AG04450 (cell line): ENCODE measurements at regions not wholly inside any gene's neighbourhood (a gene's known extent, or its start where the extent isn't known, plus 50 kb on each side); places are given as distances from the start of the nearest gene placed in this dataset.

Experiments used
- CTCF ChIA-PET: fragments of 300-600, 350-600 bp; formaldehyde crosslinking; extraction: SDS; loops from one replicate; lab custom pipeline; 2022; ENCODE audit warnings: antibody characterized with exemption, inconsistent platforms; lab: Charles Lee
- POLR2A ChIA-PET: fragments of 350-600 bp; formaldehyde crosslinking; extraction: SDS; loops from one replicate; lab custom pipeline; 2021; ENCODE audit warnings: antibody characterized with exemption, inconsistent platforms; lab: Yijun Ruan, JAX
- DNase-seq: peaks from one replicate; pipeline ENCODE4 v3.0.0-alpha.2; 2011; ENCODE audit warnings: low read depth, low spot score
- H3K27ac ChIP-seq: one replicate; pipeline ENCODE4 v1.5.1; 2012; ENCODE audit warnings: low read depth, low read length, control low read depth
- H3K27me3 ChIP-seq: one replicate; pipeline ENCODE4 v1.6.0; 2012; ENCODE audit warnings: low read length; ENCODE audit not compliant: control insufficient read depth, insufficient read depth
- H3K4me3 ChIP-seq: 2 replicates; pipeline ENCODE4 v1.5.1; 2011; ENCODE audit warnings: mild to moderate bottlenecking, low read depth, low read length, control low read depth
- H3K9me3 ChIP-seq: 2 replicates; pipeline ENCODE4 v1.5.1; 2012; ENCODE audit warnings: low read length; ENCODE audit not compliant: control insufficient read depth, insufficient read depth
- CTCF ChIP-seq: IDR thresholded peaks from 2 replicates; pipeline ENCODE4 v1.5.1; 2011; ENCODE audit warnings: low read depth, low read length, control low read depth, inconsistent platforms

- ChIA-PET CTCF (interaction anchor here (1.1 kb wide), 1 partner anchor 240 kb away, joined by 4 read pairs; no protein-coding TSS in a partner anchor), POLR2A (no interaction called here)
- peaks cover 2% of the 10 kb centered on the region for H3K27me3 ChIP-seq
- TF ChIP-seq CTCF: no peak
- H3K9me3 ChIP-seq: no peaks in the 10 kb centered on the region
- H3K27ac ChIP-seq: no peak overlapping the region
- no peak overlapping the region for H3K4me3 ChIP-seq
- no peak for DNase-seq
These were observed 311.3 kb upstream of the SLCO3A1 start for GRCh38 chr15:91542226-91542625.

GRCh38 chr15:91547356-91547755 lies 306.2 kb upstream of the SLCO3A1 start:
- CTCF ChIA-PET: no interaction called here
- H3K9me3 ChIP-seq: no peaks in the 10 kb centered on the region
- no peak overlapping the region for H3K4me3 ChIP-seq
- DNase-seq: no peak
- TF ChIP-seq CTCF: no peak
- POLR2A ChIA-PET: no interaction called here
- H3K27ac ChIP-seq: no peak overlapping the region
- H3K27me3 ChIP-seq: peaks cover 2% of the 10 kb centered on the region

GRCh38 chr15:91548549-91548948 lies 305.0 kb upstream of the SLCO3A1 start:
- no peak for TF ChIP-seq CTCF
- Histone ChIP-seq H3K27me3 (peaks cover 2% of the 10 kb centered on the region), H3K4me3 (no peak overlapping the region), H3K9me3 (no peaks in the 10 kb centered on the region), H3K27ac (no peak overlapping the region)
- no peak for DNase-seq
- ChIA-PET POLR2A (interaction anchor here (0.8 kb wide), 1 partner anchor 34 kb away, joined by 3 read pairs; no protein-coding TSS in a partner anchor), CTCF (interaction anchor here (0.8 to 1.1 kb wide), 2 partner anchors 11 to 158 kb away, joined by 3 to 4 read pairs; no protein-coding TSS in a partner anchor)

GRCh38 chr15:91549581-91549980 lies 303.9 kb upstream of the SLCO3A1 start:
- ChIA-PET CTCF (no interaction called here), POLR2A (no interaction called here)
- DNase-seq: no peak
- Histone ChIP-seq H3K9me3 (no peaks in the 10 kb centered on the region), H3K27me3 (peaks cover 2% of the 10 kb centered on the region), H3K27ac (no peak overlapping the region), H3K4me3 (no peak overlapping the region)
- TF ChIP-seq CTCF: no peak

GRCh38 chr15:91552555-91552954 lies 301.0 kb upstream of the SLCO3A1 start:
- ChIA-PET POLR2A (no interaction called here), CTCF (no interaction called here)
- Histone ChIP-seq H3K27ac (no peak overlapping the region), H3K27me3 (no peaks in the 10 kb centered on the region), H3K9me3 (no peaks in the 10 kb centered on the region), H3K4me3 (no peak overlapping the region)
- no peak for TF ChIP-seq CTCF
- no peak for DNase-seq
